HG02852 (cell line): ENCODE measurements at regions not wholly inside any gene's neighbourhood (a gene's known extent, or its start where the extent isn't known, plus 50 kb on each side); places are given as distances from the start of the nearest gene placed in this dataset.

ENCODE experiments used
- ATAC-seq: cut with Tn5 transposase; IDR thresholded peaks from one replicate; pipeline ENCODE4 v1.9.1; 2021; ENCODE audit warnings: mild to moderate bottlenecking, moderate library complexity; ENCODE audit not compliant: unreplicated experiment

- no peak for ATAC-seq
Measured at GRCh38 chr15:70508561-70509281, 254.6 kb downstream of the UACA start.

GRCh38 chr15:70507772-70508371 lies 255.5 kb downstream of the UACA start:
- no peak for ATAC-seq

- no peak for ATAC-seq
Measured at GRCh38 chr15:70505936-70506912, 257.1 kb downstream of the UACA start.

- ATAC-seq, result no peak
Measured at GRCh38 chr15:70505411-70505919, 257.9 kb downstream of the UACA start.

GRCh38 chr15:70504988-70505387 lies 258.4 kb downstream of the UACA start:
- no peak for ATAC-seq

- peak; percentile 47 for ATAC-seq
Measured at GRCh38 chr15:70504299-70504951, 258.9 kb downstream of the UACA start.

GRCh38 chr15:70503798-70504298 lies 259.5 kb downstream of the UACA start:
- no peak for ATAC-seq

- peak; percentile 38 for ATAC-seq
Measured at GRCh38 chr15:70503073-70503745, 260.1 kb downstream of the UACA start.

- no peak for ATAC-seq
Measured at GRCh38 chr15:70502529-70502928, 260.8 kb downstream of the UACA start.

- ATAC-seq, result no peak
Measured at GRCh38 chr15:70501849-70502248, 261.5 kb downstream of the UACA start.

- ATAC-seq, result no peak
Measured at GRCh38 chr15:70501121-70501727, 262.1 kb downstream of the UACA start.

- no peak for ATAC-seq
Measured at GRCh38 chr15:70499791-70500190, 263.6 kb downstream of the UACA start.

- ATAC-seq, result no peak
Measured at GRCh38 chr15:70498096-70498626, 265.2 kb downstream of the UACA start.

- no peak for ATAC-seq
Measured at GRCh38 chr15:70497661-70498060, 265.7 kb downstream of the UACA start.

GRCh38 chr15:70495991-70496599 lies 267.3 kb downstream of the UACA start:
- no peak for ATAC-seq

- ATAC-seq, result no peak
Measured at GRCh38 chr15:70494852-70495571, 268.3 kb downstream of the UACA start.

GRCh38 chr15:70494517-70494851 lies 268.9 kb downstream of the UACA start:
- ATAC-seq, result no peak

GRCh38 chr15:70493787-70494516 lies 269.4 kb downstream of the UACA start:
- ATAC-seq, result no peak
